ENCODE measurements at regions not wholly inside any gene's neighbourhood (a gene's known extent, or its start where the extent isn't known, plus 50 kb on each side); places are given as distances from the start of the nearest gene placed in this dataset.

- H3K4me1 ChIP-seq (ENCODE audit: insufficient read depth, low read length): no peaks in the 10 kb centered on the region
- no peaks in the 10 kb centered on the region for H3K79me2 ChIP-seq (ENCODE audit: low read length)
- no peak overlapping the region for H3K4me3 ChIP-seq (ENCODE audit: low read length)
- H2AFZ ChIP-seq (ENCODE audit: low read length): no peak overlapping the region
- no peak for ATAC-seq
- H4K20me1 ChIP-seq (ENCODE audit: low read length): no peaks in the 10 kb centered on the region
- ChIA-PET CTCF (no interaction called here), POLR2A (ENCODE audit: unreplicated experiment) (no interaction called here)
- no peaks in the 10 kb centered on the region for H3K36me3 ChIP-seq (ENCODE audit: low read depth, low read length)
- intact Hi-C loops (cut with micrococcal nuclease): no loop called here
- no peak for DNase-seq
- no peaks in the 10 kb centered on the region for H3K9me2 ChIP-seq (replicated peaks; ENCODE audit: low read length)
- no peaks in the 10 kb centered on the region for H3K9me3 ChIP-seq (ENCODE audit: low read length)
- TF ChIP-seq, protein P1, sequence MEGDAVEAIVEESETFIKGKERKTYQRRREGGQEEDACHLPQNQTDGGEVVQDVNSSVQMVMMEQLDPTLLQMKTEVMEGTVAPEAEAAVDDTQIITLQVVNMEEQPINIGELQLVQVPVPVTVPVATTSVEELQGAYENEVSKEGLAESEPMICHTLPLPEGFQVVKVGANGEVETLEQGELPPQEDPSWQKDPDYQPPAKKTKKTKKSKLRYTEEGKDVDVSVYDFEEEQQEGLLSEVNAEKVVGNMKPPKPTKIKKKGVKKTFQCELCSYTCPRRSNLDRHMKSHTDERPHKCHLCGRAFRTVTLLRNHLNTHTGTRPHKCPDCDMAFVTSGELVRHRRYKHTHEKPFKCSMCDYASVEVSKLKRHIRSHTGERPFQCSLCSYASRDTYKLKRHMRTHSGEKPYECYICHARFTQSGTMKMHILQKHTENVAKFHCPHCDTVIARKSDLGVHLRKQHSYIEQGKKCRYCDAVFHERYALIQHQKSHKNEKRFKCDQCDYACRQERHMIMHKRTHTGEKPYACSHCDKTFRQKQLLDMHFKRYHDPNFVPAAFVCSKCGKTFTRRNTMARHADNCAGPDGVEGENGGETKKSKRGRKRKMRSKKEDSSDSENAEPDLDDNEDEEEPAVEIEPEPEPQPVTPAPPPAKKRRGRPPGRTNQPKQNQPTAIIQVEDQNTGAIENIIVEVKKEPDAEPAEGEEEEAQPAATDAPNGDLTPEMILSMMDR (conservative IDR thresholded peaks at IDR 0.05; ENCODE audit: low read depth, low read length): no peak
- TF ChIP-seq EZH2phosphoT487 (IDR thresholded peaks at IDR 0.05; ENCODE audit: borderline replicate concordance, low read length): no peak
- TF ChIP-seq EZH2 (IDR thresholded peaks at IDR 0.05; ENCODE audit: low read length, unreplicated experiment): no peak
- no TSS peak for BruUV-seq (replicated peaks)
- H3F3A ChIP-seq (ENCODE audit: low read length, unreplicated experiment): no peaks in the 10 kb centered on the region
- no peak overlapping the region for H3K9ac ChIP-seq (ENCODE audit: low read length)
- H3K27ac ChIP-seq (ENCODE audit: low read length): no peak overlapping the region
- no peak overlapping the region for H3K4me2 ChIP-seq (ENCODE audit: low read length)
- H3K27me3 ChIP-seq (ENCODE audit: low read length): no peaks in the 10 kb centered on the region
These were observed 335.8 kb upstream of the MKI67 start for GRCh38 chr10:128461991-128462390.

DNA sequence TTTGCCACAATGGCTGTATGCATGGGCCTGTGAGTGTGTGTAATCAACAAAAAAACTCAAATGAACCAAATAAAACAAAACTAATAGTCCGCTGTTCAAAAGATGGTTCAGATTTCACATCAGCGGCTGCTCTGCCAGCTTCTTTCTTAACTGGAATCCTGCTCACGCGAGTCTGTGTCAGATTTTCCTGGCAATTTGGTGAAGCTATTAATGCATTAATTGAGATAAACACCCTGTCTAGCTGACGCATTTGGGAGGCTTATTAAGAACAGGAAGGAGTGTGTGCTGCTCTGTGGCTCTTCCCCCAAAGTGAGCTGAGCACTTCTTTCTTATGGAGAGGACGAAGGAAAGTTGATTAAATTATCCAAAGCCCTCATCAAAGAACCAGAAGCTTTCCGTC lies 336.6 kb upstream of the MKI67 start:
- no peak overlapping the region for H3K4me3 ChIP-seq (ENCODE audit: low read length)
- no peak overlapping the region for H3K27ac ChIP-seq (ENCODE audit: low read length)
- no peaks in the 10 kb centered on the region for H3K36me3 ChIP-seq (ENCODE audit: low read depth, low read length)
- no peak overlapping the region for H3K9ac ChIP-seq (ENCODE audit: low read length)
- no peak for TF ChIP-seq EZH2 (IDR thresholded peaks at IDR 0.05; ENCODE audit: low read length, unreplicated experiment)
- TF ChIP-seq, protein P1 (conservative IDR thresholded peaks at IDR 0.05; ENCODE audit: low read depth, low read length): no peak
- no peak for TF ChIP-seq EZH2phosphoT487 (IDR thresholded peaks at IDR 0.05; ENCODE audit: borderline replicate concordance, low read length)
- no TSS peak for BruUV-seq (replicated peaks)
- DNase-seq: no peak
- H3K27me3 ChIP-seq (ENCODE audit: low read length): no peaks in the 10 kb centered on the region
- no peaks in the 10 kb centered on the region for H3K9me2 ChIP-seq (replicated peaks; ENCODE audit: low read length)
- ChIA-PET POLR2A (ENCODE audit: unreplicated experiment) (no interaction called here), CTCF (no interaction called here)
- no peaks in the 10 kb centered on the region for H3K9me3 ChIP-seq (ENCODE audit: low read length)
- H3K4me2 ChIP-seq (ENCODE audit: low read length): no peak overlapping the region
- H3F3A ChIP-seq (ENCODE audit: low read length, unreplicated experiment): no peaks in the 10 kb centered on the region
- intact Hi-C loops (cut with micrococcal nuclease): no loop called here
- no peak overlapping the region for H2AFZ ChIP-seq (ENCODE audit: low read length)
- no peak for ATAC-seq
- no peaks in the 10 kb centered on the region for H3K79me2 ChIP-seq (ENCODE audit: low read length)
- no peaks in the 10 kb centered on the region for H3K4me1 ChIP-seq (ENCODE audit: insufficient read depth, low read length)
- no peaks in the 10 kb centered on the region for H4K20me1 ChIP-seq (ENCODE audit: low read length)

- DNase-seq (no peak), ATAC-seq (no peak)
- no peak overlapping the region for H3K27ac ChIP-seq (ENCODE audit: low read length)
- no peaks in the 10 kb centered on the region for H3K36me3 ChIP-seq (ENCODE audit: low read depth, low read length)
- POLR2A ChIA-PET (ENCODE audit: unreplicated experiment): no interaction called here
- H3K9me2 ChIP-seq (replicated peaks; ENCODE audit: low read length): no peaks in the 10 kb centered on the region
- no peak overlapping the region for H2AFZ ChIP-seq (ENCODE audit: low read length)
- no peak overlapping the region for H3K9ac ChIP-seq (ENCODE audit: low read length)
- H3K4me2 ChIP-seq (ENCODE audit: low read length): no peak overlapping the region
- intact Hi-C loops (cut with micrococcal nuclease): no loop called here
- no peak for TF ChIP-seq EZH2phosphoT487 (IDR thresholded peaks at IDR 0.05; ENCODE audit: borderline replicate concordance, low read length)
- no peak for TF ChIP-seq EZH2 (IDR thresholded peaks at IDR 0.05; ENCODE audit: low read length, unreplicated experiment)
- TF ChIP-seq, protein P1 (conservative IDR thresholded peaks at IDR 0.05; ENCODE audit: low read depth, low read length): no peak
- H3K4me3 ChIP-seq (ENCODE audit: low read length): no peak overlapping the region
- no peaks in the 10 kb centered on the region for H3K9me3 ChIP-seq (ENCODE audit: low read length)
- H3F3A ChIP-seq (ENCODE audit: low read length, unreplicated experiment): no peaks in the 10 kb centered on the region
- H3K27me3 ChIP-seq (ENCODE audit: low read length): no peaks in the 10 kb centered on the region
- no peaks in the 10 kb centered on the region for H4K20me1 ChIP-seq (ENCODE audit: low read length)
- H3K4me1 ChIP-seq (ENCODE audit: insufficient read depth, low read length): no peaks in the 10 kb centered on the region
- no peaks in the 10 kb centered on the region for H3K79me2 ChIP-seq (ENCODE audit: low read length)
- CTCF ChIA-PET: no interaction called here
- BruUV-seq (replicated peaks): no TSS peak
These were observed 338.0 kb upstream of the MKI67 start for GRCh38 chr10:128463991-128464760.

Measured in PC-3 (cell line).